M059J (cell line): ENCODE measurements at regions not wholly inside any gene's neighbourhood (a gene's known extent, or its start where the extent isn't known, plus 50 kb on each side); places are given as distances from the start of the nearest gene placed in this dataset.
A peak's percentile ranks its signal among the peaks of the same experiment; 100 is the strongest.

Source experiments
- DNase-seq: peaks from one replicate; pipeline ENCODE4 v3.0.0-alpha.2; 2012; ENCODE audit warnings: low read depth

DNA sequence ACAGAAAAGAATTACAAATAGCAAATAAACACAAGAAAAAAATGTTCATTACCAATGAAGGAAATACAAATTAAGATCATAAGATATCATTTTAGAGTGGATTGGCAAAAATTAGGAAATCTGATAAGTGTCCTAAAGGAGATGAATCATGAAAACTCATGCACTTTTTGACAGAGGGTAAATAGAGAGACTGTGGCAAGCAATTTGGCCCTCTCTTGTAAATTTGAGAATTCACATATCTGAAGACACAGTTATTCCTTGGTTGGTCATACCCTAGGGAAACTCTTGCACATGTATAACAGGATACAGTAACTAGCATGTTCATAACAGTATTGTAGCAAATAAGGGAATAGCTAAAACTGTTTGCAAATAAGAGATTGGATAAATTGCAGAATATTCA lies 246.0 kb upstream of the GADL1 start:
- DNase-seq, result no peak

GRCh38 chr3:31142139-31142538 lies 247.7 kb upstream of the GADL1 start:
- no peak for DNase-seq

DNA sequence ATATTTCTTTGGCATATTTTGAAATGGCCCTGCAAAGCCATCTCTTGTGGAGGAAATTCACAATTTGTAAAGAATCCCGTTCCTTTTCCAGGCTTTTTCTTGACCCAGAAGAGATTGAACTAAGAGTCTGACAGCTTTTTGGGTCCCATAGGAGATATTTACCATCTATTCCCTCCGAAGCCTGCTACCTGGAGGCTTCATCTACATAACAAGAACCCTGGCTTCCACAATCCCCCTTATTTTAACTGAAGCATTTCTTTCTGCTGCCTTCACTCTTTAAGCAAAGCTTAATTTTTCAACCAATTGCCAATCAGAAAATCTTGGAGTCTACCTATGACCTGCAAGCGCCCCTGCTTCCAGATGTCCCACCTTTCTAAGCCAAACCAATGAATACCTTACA lies 248.1 kb upstream of the GADL1 start:
- no peak for DNase-seq

GRCh38 chr3:31145062-31145461 lies 250.6 kb upstream of the GADL1 start:
- DNase-seq, result no peak

GRCh38 chr3:31147550-31147949 lies 253.1 kb upstream of the GADL1 start:
- no peak for DNase-seq

- DNase-seq, result peak; percentile 13
These were observed 262.7 kb upstream of the GADL1 start for GRCh38 chr3:31157047-31157694.

DNA sequence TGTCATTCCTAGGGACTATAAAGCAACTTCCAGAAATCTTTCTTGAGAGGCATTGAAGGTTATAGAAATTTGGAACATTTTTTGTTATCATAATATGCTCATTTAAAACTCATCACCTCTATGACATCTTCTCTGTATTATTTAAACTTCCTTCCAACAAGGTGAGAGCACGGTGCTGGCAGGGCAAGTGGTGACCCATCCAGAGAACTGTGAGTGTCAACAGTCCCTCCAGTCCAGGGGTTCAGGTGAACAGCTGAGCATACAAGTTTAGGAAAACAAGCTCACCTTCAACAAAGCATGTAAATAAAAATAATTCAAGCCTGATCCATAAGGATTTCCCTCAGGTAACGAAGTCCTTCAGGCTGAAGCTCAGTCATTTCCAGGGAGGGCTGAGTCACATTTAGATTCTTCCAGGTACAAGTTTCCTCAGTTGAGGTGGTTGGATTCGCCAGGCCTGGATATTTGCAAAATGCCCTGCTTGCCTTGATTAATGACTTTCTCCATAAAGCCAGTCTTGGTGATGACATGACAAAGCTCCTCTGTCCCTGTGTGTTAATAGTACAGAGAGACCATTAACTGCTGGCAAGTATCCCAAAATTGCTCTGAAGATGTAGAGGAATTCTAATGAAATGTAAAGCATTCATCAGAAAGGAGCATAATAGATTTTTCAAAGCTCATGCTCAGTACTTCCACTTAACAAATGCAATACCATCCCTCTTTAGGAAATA lies 263.6 kb upstream of the GADL1 start:
- DNase-seq, result peak; percentile 36

- no peak for DNase-seq
These were observed 265.0 kb upstream of the GADL1 start for GRCh38 chr3:31159331-31160039.

- DNase-seq, result no peak
These were observed 267.4 kb upstream of the GADL1 start for GRCh38 chr3:31161889-31162288.

DNA sequence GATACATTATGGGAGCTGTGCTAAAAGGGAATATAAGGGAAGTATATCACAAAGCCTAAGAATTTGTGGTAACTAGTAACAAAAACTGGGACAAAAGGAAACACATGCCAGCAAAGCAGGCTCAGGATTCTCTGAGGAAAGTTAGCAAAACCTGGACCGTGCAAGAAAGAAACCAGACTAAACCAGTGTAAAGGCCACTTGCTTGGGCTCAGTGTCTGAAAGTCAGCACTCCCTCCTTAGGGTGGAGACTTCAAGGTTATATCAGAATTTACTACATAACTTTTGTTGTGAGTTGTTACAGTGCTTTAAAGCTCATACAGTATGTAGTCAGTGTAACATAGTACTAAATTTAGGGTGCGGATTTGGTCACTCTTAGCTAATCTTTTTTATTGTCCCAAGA lies 269.9 kb upstream of the GADL1 start:
- no peak for DNase-seq

DNA sequence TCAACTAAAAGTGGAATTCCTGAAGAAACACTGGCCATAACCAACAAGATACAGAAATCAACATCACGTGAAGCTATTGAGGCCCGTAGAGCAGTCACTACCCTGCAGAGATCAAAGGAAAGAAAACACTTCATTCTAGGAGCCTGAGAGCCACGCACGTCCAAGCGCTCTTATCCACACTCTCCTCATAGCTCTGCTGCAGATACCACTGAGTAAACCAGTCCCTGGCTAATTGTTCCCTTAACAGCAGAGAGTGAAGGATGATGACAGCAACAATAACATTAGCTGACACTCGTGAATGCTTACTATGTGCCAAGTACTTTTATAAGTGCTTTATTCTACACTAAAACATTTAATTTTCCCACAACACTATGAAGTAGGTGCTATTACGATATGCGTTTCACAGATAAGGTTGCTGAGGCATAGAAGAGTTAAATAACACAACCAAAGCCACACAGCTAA lies 271.0 kb upstream of the GADL1 start:
- DNase-seq, result peak; percentile 12

GRCh38 chr3:31166249-31166885 lies 271.9 kb upstream of the GADL1 start:
- peak; percentile 78 for DNase-seq

- DNase-seq, result no peak
These were observed 273.2 kb upstream of the GADL1 start for GRCh38 chr3:31167666-31168065.

DNA sequence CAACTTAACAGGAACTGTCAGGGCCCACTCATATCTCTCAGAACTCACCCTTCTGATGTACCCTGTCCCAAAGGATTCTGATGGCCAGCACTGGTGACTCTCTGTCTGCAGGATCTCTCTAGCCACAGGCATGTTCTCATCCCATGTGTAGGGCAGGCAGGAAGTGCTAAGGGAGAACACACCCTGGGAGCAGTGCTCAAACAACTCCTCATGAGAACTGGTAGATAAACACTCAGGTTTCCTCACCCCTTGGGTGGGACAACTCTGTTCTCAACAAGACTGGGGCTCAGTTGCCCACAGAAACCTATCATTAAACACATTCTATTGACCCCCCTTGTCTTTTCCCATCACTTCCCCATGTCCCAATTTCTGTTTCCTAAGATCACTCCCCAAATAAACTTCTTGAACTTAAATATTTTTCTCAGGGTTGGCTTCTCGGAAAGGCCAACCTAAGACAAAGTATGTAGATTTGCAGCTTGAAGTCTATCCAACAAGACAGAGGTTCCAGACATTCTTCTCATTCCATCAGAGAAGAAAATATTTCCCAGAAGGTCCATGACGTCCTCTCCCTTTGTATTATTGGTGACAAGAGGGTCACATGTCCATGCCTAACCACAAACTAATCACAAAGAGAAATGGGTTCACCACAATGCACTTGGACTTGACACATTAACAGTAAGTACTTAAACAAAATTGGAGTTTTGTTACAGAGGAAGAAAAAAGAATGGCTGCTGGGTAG lies 276.6 kb upstream of the GADL1 start:
- DNase-seq, result peak; percentile 90

GRCh38 chr3:31172336-31172735 lies 277.9 kb upstream of the GADL1 start:
- DNase-seq, result no peak

DNA sequence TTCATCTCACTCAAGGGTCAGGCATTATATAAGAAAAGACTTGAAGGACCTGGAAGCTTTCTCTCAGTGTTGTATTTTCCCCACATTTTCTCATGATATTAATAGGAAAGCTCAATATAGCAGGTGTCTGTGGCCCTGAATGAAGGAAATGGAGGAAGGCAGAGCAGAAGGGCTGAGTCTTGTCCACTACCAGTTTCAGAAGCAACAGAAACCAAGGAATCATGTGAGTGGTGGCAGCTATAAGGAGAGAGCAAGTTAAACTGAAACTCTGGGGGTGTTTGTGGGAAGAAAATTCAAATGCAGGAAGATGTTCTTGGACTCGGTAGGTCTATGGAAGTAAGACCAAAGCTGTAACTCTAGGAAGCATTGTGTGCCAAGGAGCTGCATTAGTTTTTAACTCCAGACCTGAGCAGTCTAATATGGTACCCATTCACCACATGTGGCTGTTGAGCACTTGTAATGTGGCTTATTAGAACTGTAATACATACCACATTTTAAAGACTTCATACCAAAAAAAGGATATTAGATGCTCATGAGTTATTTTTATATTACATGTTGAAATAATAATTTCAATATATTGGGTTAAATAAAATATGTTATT lies 278.8 kb upstream of the GADL1 start:
- DNase-seq, result no peak

GRCh38 chr3:31174079-31174478 lies 279.6 kb upstream of the GADL1 start:
- DNase-seq, result no peak

- DNase-seq, result no peak
These were observed 281.6 kb upstream of the GADL1 start for GRCh38 chr3:31176045-31176444.

GRCh38 chr3:31178467-31178866 lies 284.0 kb upstream of the GADL1 start:
- DNase-seq, result no peak

DNA sequence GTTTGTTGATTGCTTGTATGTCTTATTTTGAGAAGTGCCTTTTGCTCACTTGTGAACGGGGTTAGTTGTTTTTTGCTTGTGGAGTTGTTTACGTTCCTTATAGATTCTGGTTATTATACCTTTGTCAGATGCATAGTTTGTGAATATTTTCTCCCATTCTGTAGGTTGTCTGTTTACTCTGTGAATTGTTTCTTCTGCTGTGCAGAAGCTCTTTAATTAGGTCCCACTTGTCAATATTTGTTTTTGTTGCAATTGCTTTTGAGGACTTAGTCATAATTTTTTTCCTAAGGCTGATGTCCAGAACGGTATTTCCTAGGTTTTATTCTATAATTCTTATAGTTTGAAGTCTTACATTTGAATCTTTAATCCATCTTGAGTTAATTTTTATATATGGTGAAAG lies 285.3 kb upstream of the GADL1 start:
- no peak for DNase-seq

DNA sequence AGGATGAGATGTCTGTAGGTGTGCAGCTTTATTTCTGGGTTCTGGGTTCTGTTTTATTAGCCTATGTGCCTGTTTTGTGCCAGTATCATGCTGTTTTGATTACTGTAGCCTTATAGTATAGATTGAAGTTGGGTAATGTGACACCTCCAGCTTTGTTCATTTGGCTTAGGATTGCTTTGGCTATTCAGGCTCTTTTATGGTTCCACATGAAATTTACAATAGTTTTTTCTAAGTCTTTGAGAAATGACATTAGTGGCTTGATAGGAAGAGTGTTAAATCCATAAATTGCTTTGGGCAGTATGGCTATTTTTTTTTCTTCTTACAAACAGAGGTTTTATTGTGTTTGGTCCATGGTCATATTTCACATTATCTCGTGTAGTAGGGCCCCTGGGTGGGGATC lies 285.8 kb upstream of the GADL1 start:
- no peak for DNase-seq
